NCI-H146 treated with DMSO at 0.1 percent for 48 hours (cell line): ENCODE measurements at regions not wholly inside any gene's neighbourhood (a gene's known extent, or its start where the extent isn't known, plus 50 kb on each side); places are given as distances from the start of the nearest gene placed in this dataset.

Experiments used
- DNase-seq: peaks from one replicate; lab custom pipeline; 2025; ENCODE audit not compliant: unreplicated experiment; lab: John Stamatoyannopoulos, UW

DNA sequence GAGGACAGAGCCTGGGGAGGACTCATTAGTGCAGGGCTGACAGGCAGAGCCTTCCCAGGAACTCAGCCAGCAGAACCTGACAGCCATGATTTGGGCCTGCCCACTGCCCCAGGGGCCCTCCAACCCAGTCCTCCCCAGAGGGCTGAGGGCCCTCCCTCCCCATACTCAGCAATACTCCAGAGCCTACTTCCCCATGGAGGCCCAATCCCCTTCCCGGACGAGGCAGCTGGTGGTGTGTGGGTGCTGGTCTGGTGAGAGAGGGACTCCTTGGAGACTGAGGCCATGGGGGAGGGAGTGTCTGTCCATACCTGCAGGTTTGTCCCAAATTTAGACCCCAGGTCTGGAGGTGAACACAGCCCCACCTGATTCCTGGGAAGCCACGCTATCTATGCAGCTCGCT, 120.9 kb upstream of the MLN start:
- DNase-seq, result no peak

DNA sequence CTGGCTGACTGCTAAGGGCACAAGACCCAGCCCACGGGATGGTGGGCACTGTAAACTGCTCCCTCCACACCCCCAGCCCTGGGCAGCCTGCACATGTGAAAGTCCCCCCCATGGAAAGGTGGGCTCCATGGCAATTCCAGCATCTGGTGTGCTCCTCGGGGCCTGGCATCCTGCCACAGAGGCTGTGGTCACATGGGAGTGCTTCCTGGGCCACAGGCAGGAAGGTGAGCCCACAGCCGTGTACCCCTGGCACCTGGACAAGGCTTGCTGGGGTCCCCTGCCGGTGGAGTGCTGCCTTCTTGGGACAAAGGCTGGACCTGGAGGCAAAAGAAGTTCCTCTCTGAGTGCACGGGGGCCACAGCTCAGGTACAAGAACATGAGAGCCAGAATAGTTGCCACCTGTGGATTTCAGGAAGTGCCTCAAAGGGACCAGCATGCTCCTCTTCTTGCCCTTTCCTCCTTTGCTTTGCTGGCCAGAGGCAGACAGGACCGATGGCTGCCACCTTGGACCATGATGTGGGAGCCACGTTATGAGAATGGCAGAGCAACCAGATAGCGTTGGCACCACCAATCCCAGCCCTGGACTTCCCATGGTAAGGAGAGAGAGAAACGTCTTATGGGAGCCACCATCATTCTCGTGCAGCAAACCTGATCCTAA, 120.2 kb upstream of the MLN start:
- no peak for DNase-seq

DNA sequence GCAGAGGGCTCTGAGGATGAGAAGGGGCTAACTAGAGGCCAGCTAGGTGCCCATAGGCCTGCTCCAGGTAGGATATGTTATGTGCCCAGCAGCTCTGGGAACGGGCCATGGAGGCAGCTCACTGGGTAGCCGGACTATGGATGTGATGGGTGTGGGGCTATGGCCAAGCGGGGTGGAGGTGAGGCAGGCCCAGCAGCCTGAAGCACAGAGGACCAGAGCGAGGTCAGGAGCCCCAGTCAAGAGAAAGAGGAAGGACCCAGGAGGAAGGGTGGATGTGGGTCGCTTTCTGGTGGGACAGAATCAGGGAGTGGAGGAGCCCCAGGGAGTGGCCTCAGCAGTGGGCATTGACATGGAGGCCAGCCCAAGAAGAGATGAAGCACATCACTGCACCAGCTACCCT, 117.9 kb upstream of the MLN start:
- DNase-seq, result no peak

DNA sequence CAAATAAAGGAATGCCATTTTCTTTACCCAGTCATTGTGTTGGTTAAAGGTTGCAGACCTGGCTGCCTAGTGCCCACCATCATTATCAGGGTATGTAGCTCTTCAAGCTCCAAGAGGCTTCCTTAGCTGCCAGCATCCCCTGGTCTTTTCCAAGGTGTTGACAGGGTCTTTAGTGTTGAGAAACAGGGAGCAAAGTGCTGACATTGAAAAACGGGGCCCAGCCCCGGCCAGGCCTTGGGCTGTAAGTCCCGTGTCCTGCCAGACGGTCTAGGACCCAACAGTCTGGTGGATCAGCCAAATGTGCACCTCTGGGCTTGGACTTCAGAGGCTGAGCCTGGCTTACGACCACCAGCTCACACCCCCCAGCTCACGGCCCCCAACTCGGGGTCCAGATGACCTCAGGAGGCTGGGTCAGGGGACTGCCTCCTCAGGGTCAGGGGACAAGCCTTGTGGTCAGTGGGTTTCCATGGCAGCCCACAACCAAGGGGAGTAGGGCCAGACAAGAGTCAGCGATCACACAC, 114.4 kb upstream of the MLN start:
- no peak for DNase-seq

DNA sequence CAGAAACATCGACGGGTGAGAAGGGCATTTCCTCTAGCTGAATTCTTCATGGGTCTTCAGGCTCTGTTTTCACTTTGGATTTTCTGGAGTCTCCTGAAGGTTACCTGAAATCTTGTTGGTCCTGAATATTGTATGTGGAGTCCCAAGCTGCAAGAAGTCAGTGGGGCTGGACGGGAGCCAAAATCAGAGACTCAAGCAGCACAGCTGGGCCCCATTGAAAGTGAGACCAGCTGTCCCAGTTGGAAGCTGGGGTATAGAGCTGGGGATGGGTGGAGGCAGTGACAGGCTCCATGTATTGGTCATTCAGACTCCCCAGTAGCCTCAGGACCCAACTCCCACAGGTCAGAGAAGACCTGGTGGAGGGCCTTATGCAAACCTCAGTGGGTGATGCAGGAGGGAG, 111.3 kb upstream of the MLN start:
- no peak for DNase-seq

DNA sequence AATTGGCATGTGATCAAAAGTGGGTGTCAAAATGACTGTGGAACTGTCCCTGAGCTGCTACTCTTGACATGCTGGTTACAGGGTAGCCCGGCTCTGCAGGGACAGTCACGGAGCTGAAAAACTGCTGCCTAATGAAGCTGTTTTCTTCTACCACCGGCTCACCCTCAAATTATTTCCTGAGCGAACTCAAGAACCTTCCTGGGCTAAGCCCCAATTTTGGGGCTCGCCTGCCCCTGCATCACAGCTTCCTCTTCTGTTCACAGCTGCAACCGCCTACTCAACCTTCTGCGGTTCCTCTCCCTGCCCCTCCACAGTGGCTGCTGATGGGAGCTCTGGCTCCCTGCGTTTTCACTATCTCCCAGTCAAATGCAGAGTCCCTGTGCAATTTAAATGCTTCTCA, 110.8 kb upstream of the MLN start:
- DNase-seq, result no peak

DNA sequence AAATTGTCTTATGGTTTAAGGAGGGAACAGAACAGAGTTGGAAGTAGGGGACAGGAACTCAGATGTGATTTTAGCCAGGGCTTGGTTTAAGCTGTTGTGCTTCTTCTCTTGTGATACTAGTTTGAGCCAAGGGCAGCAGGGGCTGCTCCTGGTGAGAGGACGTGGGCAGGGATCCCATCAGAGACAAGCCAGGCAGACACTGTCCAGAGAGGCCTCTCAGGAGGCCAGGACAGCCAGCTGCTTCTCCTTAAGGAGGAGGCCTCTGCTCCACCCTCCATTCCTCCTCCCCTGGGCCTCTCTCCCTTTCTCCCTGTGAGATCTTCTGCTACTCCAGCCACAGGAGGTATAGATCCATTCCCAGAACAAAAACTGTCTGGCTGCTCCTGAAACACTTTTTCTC, 108.4 kb upstream of the MLN start:
- no peak for DNase-seq

DNA sequence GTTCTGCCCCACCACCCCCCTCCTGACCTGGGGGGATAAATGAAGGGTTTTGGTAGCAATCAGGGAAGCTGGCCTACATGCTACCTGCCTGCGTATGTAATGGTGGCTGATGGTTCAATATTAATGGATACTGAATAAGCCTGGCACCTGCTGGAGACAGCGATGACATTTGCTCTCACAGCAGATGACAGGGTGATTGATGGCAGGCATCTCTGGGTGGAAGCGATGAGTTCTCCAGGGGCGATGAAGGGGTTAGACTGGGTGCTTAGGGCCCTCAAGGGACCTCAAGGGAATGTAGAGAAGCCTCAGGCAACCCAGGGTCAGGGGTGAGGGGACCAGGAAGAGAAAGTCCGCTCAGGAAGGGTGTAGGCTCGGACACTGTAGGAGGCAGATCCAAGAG, 107.7 kb upstream of the MLN start:
- no peak for DNase-seq

DNA sequence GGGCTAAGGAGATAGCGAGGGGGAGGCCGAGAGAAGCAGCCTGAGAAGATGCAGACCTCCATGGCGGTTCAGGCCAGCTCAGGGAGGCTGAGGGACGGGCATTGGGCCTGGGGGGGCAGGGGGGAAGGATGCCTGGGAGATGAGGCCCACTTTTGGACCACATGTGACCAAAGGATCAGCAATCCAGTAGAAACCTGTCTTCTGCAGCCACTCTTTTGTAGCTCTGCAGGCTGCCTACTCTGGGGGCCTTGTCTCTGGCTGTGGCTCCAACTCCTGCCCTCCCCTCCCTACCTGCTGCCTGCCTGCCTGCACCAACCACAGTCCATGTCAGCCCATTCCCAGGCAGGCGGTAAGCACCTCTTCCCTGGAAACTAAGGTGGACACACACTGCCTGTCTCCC, 106.8 kb upstream of the MLN start:
- no peak for DNase-seq

DNA sequence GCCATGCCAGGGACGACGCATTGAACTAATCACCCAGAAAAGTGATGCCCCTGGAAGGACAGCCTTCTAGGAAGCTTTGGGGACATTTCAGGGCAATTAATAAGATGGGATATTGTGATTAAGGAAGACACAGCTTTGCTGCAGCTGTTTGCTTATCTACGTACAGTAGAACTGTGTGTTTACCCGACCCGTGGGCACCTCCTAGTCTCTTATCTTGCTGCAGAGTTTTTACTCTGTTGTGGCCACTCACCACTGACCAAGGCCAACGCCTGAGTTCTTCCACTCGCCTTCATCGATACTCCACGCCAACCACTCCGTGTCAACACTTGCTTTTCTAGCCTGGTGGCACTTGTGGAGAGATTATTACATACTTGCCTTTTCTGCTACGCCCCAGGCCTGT, 105.9 kb upstream of the MLN start:
- DNase-seq, result no peak

DNA sequence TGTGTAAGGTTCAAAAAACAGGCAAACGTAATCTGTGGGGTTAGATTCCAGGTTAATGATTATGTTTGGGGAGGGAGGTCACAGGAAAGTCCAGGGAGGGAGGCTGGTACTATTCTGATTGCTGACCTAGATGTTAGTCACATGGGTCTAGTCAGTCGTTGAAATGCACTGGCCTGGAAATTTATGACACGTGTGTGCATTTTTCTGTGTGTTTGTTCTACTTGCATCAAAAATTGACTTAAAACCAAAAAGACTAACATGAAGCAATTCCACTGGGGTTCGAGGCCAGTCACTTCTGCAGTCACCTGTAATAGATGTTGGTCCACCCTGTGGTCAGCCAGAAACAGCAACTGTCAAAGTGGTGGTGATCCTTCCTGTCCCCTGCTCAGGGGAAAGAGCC, 104.2 kb upstream of the MLN start:
- DNase-seq, result no peak

DNA sequence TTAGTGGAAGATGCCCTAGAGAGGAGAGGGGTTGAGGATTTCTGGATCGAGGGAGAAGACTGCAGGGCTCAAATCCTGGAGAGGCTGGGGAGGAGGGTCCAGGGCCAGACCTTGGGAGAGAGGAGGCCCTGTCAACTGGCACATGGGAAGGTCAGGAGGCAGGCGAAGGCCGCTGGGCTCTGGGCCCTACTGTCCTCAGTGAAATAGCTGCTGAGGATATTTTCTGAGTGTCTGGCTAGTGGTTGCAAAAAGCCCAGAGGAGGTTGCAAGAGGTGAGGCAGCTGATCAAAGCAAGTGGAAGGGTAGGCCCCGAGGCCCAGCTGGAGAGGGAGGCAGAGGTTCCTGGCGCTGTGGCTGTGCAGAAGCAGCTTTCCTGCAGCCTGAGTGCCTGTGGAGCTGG, 103.4 kb upstream of the MLN start:
- DNase-seq, result no peak

DNA sequence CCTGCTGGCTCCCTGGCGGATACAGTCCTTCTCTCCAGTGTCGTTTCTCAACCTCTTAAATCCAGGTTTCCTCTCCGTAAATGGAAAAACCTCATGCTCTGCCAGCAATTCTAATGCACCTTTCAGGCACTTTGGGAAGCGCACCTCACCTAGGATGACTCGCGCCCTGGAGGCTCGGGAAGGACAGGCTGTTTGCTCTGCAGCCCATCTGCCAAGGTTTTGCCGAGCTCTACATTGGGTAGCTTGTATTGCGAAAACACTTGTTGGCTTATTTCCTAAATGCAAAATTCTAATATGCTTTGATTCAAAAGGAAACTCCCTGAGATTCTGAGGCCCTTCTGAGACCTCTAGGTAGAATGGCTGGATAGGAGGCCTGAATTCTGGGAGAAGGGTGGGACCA, 102.6 kb upstream of the MLN start:
- DNase-seq, result no peak

DNA sequence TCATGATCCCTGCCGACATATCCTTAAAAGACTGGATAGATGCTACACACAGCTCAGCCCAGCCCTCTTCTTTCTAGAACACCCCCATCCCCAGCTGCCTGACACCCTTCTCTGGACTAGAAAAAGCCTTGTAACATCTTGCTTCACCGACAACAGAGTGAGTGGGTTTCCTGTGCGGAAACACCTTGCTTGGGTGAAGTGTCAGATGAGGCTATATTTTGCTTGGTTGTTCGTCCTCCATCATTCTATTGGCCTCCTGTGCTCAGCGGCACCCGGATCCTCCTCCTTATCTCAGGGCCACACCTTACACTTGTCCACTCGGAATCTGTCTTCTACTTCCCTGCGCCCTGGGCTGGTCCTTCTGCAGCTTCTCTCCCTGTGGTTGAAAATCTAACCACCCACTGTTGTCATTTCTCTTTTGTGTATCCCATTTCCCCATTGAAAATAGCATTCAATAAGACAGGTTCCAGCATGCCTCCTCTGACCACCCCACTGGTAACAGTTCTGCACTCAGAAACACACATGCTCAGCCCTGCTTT, 101.3 kb upstream of the MLN start:
- no peak for DNase-seq

DNA sequence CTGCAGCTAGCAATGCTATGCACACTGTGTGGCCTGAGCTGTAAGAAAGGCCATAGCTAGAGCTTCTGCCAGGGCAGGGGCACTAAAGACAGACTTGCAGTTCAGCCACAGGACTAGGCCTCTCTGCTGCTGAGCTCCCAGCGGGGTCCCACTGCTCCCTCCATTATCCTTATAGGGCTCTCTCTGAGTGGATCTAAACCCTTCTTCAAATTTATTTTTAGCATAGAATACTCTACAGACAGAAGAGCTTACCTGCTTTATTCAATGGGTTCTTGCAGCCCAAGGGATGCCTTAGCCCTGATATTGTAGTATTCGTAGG, 100.9 kb upstream of the MLN start:
- no peak for DNase-seq

DNA sequence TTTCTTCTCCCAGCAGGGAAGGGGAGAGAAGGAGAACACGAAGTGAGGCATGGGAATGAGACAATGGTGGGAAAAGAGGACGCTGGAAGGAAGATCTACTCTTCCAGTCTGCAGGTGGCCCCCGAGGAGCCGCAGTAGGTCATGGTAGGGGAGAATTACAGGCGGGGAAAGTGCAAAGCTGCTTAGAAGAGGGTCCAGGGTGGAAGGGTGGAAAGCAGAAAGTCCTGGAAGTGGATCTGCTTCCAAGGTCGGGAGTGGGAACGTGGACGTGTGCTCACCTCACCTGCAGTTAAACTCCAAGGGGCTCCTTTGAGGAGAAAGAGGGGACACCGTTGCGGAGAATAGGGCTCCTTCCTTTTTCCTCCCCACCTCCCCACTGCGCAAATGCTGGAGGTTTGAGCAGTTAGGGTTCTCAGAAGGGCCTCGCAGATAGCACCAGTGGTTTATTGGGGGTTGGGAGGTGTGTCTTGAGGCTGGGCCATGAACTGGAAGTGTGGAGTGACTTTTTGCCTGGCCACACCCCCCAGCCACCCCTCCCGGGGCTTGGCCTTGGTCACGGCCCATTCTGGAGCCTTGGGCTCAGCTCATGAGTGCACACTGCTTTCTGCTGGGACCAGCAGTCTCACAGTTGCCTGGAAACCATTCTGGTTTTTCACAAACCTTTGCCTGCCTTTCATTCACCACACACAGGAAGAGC, 100.4 kb upstream of the MLN start:
- DNase-seq, result no peak

DNA sequence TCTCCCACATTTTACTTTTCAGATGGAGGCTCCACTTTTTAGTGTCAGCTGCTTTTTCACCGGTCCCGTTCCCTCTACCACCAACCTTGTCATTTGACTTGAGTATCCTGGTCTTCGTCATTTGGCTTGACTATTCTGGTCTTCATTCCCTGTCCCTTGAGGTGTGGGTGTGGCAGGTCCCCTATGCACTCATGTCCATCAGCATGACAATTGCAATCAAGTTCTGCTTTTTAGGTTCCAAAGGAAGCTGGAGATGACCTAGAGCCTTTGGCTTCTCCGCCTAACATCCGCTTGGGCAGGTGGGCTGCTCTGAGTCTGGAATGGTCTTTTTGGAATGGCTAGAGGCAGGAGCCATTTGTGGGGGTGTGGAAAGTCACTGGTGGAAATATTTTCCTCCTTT, 99.8 kb upstream of the MLN start:
- DNase-seq, result no peak

DNA sequence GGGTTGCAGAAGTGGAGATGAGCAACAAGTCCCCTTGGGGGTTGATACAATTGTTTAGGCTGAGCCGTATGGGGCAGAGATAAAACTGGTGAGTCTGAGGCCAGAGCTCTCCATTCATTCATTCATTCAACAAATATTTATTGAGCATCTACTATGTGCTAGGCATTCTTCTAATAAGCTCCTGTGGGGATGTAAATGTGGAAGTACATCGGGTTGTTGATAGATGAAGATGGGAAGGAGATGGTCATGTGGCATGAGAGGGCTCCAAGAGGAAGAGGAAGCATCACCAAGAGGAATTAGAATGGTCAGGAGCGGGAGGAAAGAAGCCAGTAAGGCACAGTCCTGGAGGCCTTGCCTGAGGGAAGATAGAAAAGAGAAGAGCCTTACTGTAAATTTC, 98.7 kb upstream of the MLN start:
- DNase-seq, result no peak

DNA sequence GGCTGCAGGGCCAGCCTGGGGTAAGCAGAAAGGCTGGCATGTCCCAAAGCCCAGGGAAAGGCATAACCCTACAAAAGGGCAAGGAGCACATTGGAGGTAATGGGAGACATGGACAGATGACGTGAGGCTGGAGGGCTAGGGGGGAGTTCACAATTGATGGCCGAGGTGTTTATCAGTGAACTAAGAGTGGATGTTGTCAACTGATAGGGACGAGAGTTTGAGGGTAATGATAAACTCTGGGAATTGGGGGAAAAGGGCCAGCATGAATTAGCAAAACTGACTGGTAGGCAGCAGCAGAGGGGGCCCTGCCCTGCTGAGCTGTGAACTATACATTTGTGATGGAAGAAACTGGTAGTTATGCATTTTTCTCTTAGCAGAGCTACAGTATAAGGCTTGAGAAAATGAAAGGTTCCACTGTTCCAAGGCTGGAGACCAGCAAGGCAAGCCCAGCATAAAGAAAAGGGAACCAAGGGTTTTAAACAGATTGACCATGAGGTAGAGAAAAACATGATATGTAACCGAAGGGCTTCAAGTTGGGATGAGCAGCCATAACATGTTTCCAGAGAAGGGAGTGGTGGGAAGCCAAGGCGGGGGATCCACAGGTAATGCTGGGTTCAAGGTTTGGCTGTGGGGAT, 98.1 kb upstream of the MLN start:
- DNase-seq, result no peak

DNA sequence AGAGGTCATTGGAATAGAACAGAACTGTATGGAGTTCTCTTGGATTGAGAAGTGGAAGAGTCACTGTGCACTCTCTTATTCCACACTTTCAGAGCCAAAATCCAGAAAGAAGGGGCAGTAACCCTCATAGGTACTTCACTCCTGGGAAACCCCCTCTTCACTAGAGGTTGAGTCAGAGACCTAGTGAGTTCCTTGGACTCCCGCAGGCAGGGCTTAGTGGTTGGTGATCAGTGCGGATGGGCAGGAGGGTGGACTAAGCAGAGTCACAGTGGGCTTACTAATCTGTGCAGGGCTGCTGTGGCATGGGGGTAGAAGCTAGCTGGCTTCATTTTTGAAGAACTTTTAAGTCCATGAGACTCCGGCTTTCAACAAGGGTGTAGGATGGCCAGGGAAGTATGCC, 95.0 kb upstream of the MLN start:
- no peak for DNase-seq

DNA sequence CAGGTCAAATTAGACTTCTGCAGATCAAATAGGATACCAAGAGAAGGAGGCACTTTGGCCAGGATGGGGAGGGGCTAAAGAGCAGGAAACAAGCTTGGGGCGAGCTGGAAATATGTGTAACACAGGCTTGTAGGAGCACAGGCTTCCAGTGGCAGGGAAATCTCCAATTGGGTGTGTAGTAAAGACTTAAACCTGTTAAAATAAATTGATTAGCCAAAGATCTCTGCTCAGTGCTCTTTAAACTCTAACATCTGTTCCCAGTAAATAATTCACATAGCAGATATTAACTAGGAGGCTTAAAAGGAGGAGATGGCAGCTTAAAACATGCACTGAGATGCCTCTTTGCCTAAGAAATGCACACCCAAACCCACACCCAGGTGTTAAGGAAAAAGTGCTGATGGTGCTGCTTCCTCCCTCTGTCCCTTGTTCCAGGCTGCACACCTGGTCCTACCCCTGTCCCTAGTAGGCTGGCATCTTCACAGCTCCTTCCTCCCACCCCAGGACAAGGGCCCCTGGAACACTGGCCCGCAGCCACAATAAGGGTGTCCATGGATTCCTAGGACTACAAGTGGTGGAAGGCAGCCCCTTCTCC, 93.5 kb upstream of the MLN start:
- DNase-seq, result no peak
